ENCODE measurements at regions not wholly inside any gene's neighbourhood (a gene's known extent, or its start where the extent isn't known, plus 50 kb on each side); places are given as distances from the start of the nearest gene placed in this dataset.

DNA sequence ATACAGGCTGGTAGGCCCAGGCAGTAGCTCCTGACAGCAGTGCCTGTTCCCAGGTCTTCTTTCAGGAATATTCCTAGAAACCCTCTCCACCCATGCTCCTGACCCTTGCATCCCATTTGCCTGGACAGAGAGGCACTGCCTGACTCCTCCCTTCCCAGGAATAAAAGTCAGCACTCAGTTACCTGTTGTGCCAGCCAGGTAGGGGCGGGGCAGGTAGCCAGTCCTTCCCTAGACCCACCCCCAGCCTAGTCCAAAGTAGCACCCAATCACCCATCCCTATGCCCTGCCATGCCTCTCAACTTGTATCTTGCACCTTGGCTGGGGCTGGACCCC, 129.9 kb downstream of the MRPL14 start:
- H3K4me3 ChIP-seq (replicated peaks in 1 of 3; ENCODE audit: low read depth in 2 of 3, low read length in 3 of 3), result no peak overlapping the region
- no peak overlapping the region for H3K27ac ChIP-seq (ENCODE audit: low read depth in 1 of 2, low read length in 2 of 2)
- Mint-ChIP-seq H3K4me1 (peaks cover 17% of the 10 kb centered on the region), H3K27me3 (ENCODE audit: low read depth in 3 of 3) (peaks cover 31 to 39% (median 32%) of the 10 kb centered on the region in 3 donors), H3K4me3 (no peak overlapping the region), H3K27ac (peak overlapping the region in 1 of 7 donors; percentile 28), H3K36me3 (peaks cover 2 to 3% of the 10 kb centered on the region in 2 donors), H3K9me3 (peaks cover 0 to 10% (median 6%) of the 10 kb centered on the region in 7 donors)
- H4K20me1 ChIP-seq (ENCODE audit: insufficient read depth, low read length), result no peaks in the 10 kb centered on the region
- H3K4me1 ChIP-seq (ENCODE audit: control insufficient read depth in 1 of 2, insufficient read depth in 2 of 2, low read length in 2 of 2), result peaks cover 9 to 22% of the 10 kb centered on the region in 2 donors
- no peak for DNase-seq
- WGBS (ENCODE audit: insufficient coverage), result 92% methylated on average over 1 of the region's 1 CpG
- H3K9me3 ChIP-seq (replicated peaks in 1 of 2; ENCODE audit: control insufficient read depth in 1 of 2, insufficient read depth in 1 of 2, low read length in 2 of 2), result no peaks in the 10 kb centered on the region
- H3K79me2 ChIP-seq (ENCODE audit: insufficient read depth, low read length), result no peaks in the 10 kb centered on the region
- no peaks in the 10 kb centered on the region for H3K36me3 ChIP-seq (replicated peaks in 1 of 2; ENCODE audit: control insufficient read depth in 1 of 2, insufficient read depth in 2 of 2, low read length in 2 of 2)
- no peak overlapping the region for H3K9ac ChIP-seq (ENCODE audit: insufficient read depth, low read length, poor library complexity, severe bottlenecking)
- H2AFZ ChIP-seq (ENCODE audit: insufficient read depth, low read depth, low read length, poor library complexity, severe bottlenecking), result no peak overlapping the region
- peaks cover 13 to 25% of the 10 kb centered on the region in 2 donors for H3K27me3 ChIP-seq (ENCODE audit: control insufficient read depth in 2 of 2, insufficient read depth in 2 of 2, low read length in 2 of 2)
- TF ChIP-seq, protein P1, sequence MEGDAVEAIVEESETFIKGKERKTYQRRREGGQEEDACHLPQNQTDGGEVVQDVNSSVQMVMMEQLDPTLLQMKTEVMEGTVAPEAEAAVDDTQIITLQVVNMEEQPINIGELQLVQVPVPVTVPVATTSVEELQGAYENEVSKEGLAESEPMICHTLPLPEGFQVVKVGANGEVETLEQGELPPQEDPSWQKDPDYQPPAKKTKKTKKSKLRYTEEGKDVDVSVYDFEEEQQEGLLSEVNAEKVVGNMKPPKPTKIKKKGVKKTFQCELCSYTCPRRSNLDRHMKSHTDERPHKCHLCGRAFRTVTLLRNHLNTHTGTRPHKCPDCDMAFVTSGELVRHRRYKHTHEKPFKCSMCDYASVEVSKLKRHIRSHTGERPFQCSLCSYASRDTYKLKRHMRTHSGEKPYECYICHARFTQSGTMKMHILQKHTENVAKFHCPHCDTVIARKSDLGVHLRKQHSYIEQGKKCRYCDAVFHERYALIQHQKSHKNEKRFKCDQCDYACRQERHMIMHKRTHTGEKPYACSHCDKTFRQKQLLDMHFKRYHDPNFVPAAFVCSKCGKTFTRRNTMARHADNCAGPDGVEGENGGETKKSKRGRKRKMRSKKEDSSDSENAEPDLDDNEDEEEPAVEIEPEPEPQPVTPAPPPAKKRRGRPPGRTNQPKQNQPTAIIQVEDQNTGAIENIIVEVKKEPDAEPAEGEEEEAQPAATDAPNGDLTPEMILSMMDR (IDR thresholded peaks at IDR 0.05), result no peak
- no peak overlapping the region for H3K4me2 ChIP-seq (replicated peaks; ENCODE audit: extremely low read depth, low read length, poor library complexity, severe bottlenecking)
- intact Hi-C loops (cut with micrococcal nuclease), result no loop called here

DNA sequence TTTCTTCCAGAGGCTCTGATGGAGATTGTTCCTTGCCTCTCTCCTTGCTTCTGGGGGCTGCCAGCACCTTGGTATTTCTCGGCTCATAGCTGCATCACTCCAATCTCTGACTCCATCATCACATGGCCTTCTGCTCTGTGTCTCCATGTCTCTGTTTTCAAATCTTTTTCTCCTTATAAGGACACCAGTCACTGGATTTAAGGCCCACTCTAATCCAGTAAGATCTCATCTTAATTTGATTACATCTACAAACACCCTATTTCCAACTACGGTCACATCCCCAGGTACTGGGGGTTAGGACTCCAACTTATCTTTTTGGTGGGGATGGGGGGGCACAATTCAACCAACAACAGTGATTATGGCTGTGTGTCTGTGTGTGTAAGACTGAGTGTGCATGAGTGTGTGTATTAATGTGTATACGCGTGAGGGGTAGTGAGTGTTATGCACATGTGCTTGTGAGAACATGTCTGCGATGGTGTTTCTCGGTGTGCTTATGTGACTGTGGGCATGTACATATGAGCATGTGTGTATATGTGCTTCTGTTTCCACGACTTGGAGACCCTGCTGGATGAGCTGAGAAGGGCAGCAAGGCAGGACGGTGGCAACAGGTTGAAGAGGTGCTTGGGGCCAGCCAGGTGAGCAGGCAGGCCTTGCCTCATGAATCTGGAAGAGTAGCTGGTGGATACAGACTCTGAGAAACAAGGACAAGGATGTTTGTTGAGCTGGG, 130.5 kb downstream of the MRPL14 start:
- no peak overlapping the region for H3K4me3 ChIP-seq (replicated peaks in 1 of 3; ENCODE audit: low read depth in 2 of 3, low read length in 3 of 3)
- H2AFZ ChIP-seq (ENCODE audit: insufficient read depth, low read depth, low read length, poor library complexity, severe bottlenecking), result no peak overlapping the region
- H3K36me3 Mint-ChIP-seq, result peaks cover 2 to 3% of the 10 kb centered on the region in 2 donors
- intact Hi-C loops (cut with micrococcal nuclease), result no loop called here
- H3K9ac ChIP-seq (ENCODE audit: insufficient read depth, low read length, poor library complexity, severe bottlenecking), result no peak overlapping the region
- H3K79me2 ChIP-seq (ENCODE audit: insufficient read depth, low read length), result no peaks in the 10 kb centered on the region
- H4K20me1 ChIP-seq (ENCODE audit: insufficient read depth, low read length), result no peaks in the 10 kb centered on the region
- peaks cover 6 to 17% of the 10 kb centered on the region in 2 donors for H3K4me1 ChIP-seq (ENCODE audit: control insufficient read depth in 1 of 2, insufficient read depth in 2 of 2, low read length in 2 of 2)
- no peak overlapping the region for H3K27ac ChIP-seq (ENCODE audit: low read depth in 1 of 2, low read length in 2 of 2)
- no peaks in the 10 kb centered on the region for H3K36me3 ChIP-seq (replicated peaks in 1 of 2; ENCODE audit: control insufficient read depth in 1 of 2, insufficient read depth in 2 of 2, low read length in 2 of 2)
- H3K4me1 Mint-ChIP-seq, result peaks cover 16% of the 10 kb centered on the region
- 96% methylated on average over 7 of the region's 8 CpGs for WGBS (ENCODE audit: insufficient coverage)
- no peak for DNase-seq
- H3K27me3 Mint-ChIP-seq (ENCODE audit: low read depth in 3 of 3), result peaks cover 26 to 35% (median 27%) of the 10 kb centered on the region in 3 donors
- H3K27me3 ChIP-seq (ENCODE audit: control insufficient read depth in 2 of 2, insufficient read depth in 2 of 2, low read length in 2 of 2), result peaks cover 9 to 20% of the 10 kb centered on the region in 2 donors
- TF ChIP-seq, protein P1 (IDR thresholded peaks at IDR 0.05), result no peak
- no peaks in the 10 kb centered on the region for H3K9me3 ChIP-seq (replicated peaks in 1 of 2; ENCODE audit: control insufficient read depth in 1 of 2, insufficient read depth in 1 of 2, low read length in 2 of 2)
- peaks cover 0 to 9% (median 6%) of the 10 kb centered on the region in 7 donors for H3K9me3 Mint-ChIP-seq
- H3K4me2 ChIP-seq (replicated peaks; ENCODE audit: extremely low read depth, low read length, poor library complexity, severe bottlenecking), result no peak overlapping the region
- peak overlapping the region in 2 of 7 donors; percentile 38 to 70 for H3K27ac Mint-ChIP-seq
- H3K4me3 Mint-ChIP-seq, result no peak overlapping the region

Data from CD14-positive monocyte (primary cell).